ENCODE measurements at regions not wholly inside any gene's neighbourhood (a gene's known extent, or its start where the extent isn't known, plus 50 kb on each side); places are given as distances from the start of the nearest gene placed in this dataset.
"Not testable (repeated sequence)": the region's sequence is repeated elsewhere in the genome, so short reads cannot be mapped to it uniquely, and the experiment has no call there.

DNA sequence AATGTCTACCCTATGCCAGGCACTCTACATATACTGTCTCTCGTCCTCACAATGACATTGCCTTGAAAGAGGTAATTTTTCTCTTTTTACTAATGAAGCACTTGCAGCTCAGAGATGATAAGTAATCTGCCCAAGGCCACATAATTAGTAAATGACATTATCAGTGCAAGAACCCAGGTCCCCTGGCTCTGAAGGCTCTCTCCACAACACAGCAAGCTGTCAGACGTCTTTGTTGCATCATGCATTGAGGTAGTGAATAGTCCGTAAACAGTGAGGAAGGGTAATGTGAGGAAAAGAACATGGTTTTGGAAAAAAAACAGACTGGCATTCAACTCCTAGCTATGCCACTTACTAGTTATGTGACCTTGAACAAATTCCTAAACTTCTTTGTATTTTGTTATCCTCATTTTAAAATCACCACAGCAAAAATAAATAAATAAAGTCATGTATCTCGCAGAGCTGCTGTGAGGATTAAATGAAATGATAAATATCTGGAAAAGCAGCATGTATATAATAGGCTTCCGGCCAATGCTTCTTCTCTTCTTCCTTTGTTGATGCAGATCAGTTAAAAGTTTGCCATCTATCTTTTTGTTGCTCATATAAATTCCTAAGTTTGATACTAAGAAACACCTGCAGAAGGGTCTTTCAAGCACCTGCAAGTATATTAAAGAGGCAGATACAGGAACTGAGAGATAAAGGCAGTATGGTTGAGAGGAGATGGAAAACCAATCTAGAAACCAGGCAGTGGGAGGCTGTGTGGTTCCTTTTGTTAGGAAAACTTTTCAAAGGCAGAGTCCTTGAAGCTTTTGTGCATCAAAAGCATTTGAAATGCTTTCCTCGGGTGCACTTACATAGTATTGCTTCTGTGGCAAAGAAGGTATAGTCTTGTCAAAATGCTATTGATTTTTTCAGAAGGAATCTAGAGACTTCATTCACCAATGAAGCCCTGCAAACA, 82.8 kb downstream of the BTG1 start:
- no peaks in the 10 kb centered on the region for H3K9me3 ChIP-seq (ENCODE audit: insufficient read depth, low read length)
- peaks cover 42% of the 10 kb centered on the region for H3K79me2 ChIP-seq (ENCODE audit: low read length)
- peak overlapping the region; percentile 87 for H3K27ac ChIP-seq (ENCODE audit: low read length)
- H2AFZ ChIP-seq (ENCODE audit: low read depth, low read length), result no peak overlapping the region
- H3K27me3 ChIP-seq (ENCODE audit: low read depth, low read length), result no peaks in the 10 kb centered on the region
- peak overlapping the region; percentile 28; the same call in 1 of the 2 replicates for H3K9ac ChIP-seq (ENCODE audit: low read length)
- peak overlapping the region; percentile 40 for H3K4me3 ChIP-seq (ENCODE audit: low read length)
- peak overlapping the region; percentile 62 for H3K4me2 ChIP-seq (ENCODE audit: low read length)
- no peaks in the 10 kb centered on the region for H4K20me1 ChIP-seq (ENCODE audit: insufficient read depth, low read length)
- TF ChIP-seq, protein P1, sequence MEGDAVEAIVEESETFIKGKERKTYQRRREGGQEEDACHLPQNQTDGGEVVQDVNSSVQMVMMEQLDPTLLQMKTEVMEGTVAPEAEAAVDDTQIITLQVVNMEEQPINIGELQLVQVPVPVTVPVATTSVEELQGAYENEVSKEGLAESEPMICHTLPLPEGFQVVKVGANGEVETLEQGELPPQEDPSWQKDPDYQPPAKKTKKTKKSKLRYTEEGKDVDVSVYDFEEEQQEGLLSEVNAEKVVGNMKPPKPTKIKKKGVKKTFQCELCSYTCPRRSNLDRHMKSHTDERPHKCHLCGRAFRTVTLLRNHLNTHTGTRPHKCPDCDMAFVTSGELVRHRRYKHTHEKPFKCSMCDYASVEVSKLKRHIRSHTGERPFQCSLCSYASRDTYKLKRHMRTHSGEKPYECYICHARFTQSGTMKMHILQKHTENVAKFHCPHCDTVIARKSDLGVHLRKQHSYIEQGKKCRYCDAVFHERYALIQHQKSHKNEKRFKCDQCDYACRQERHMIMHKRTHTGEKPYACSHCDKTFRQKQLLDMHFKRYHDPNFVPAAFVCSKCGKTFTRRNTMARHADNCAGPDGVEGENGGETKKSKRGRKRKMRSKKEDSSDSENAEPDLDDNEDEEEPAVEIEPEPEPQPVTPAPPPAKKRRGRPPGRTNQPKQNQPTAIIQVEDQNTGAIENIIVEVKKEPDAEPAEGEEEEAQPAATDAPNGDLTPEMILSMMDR (IDR thresholded peaks at IDR 0.05; ENCODE audit: low read depth, low read length), result no peak
- TF ChIP-seq EZH2phosphoT487 (IDR thresholded peaks at IDR 0.05; ENCODE audit: low read depth), result no peak
- peaks cover 22% of the 10 kb centered on the region for H3K36me3 ChIP-seq (replicated peaks; ENCODE audit: low read depth, low read length)
- peaks cover 82% of the 10 kb centered on the region for H3K4me1 ChIP-seq (ENCODE audit: low read length)

DNA sequence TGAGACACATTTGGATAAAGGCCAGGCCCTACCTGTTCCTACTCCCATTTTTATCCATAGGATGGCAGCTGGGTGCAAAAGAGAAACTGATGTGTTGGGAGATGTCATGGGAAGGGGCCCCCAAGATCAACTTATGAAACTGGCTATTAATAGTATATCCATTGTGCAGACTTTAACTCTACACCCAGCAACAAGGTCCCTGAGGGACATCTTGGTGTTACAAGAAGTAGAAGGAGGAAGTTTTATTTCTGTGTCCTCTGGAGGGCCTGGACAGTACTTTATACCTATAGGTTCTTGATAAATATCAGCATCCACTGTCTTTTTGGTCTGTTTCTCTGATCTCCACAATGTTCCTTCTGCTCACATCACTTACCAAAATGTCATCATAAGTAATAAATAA, 84.6 kb downstream of the BTG1 start:
- H3K36me3 ChIP-seq (replicated peaks; ENCODE audit: low read depth, low read length), result peaks cover 22% of the 10 kb centered on the region
- TF ChIP-seq, protein P1 (IDR thresholded peaks at IDR 0.05; ENCODE audit: low read depth, low read length), result no peak
- TF ChIP-seq EZH2phosphoT487 (IDR thresholded peaks at IDR 0.05; ENCODE audit: low read depth), result no peak
- H3K4me1 ChIP-seq (ENCODE audit: low read length), result peaks cover 80% of the 10 kb centered on the region
- no peak overlapping the region for H3K27ac ChIP-seq (ENCODE audit: low read length)
- peaks cover 42% of the 10 kb centered on the region for H3K79me2 ChIP-seq (ENCODE audit: low read length)
- H2AFZ ChIP-seq (ENCODE audit: low read depth, low read length), result no peak overlapping the region
- no peak overlapping the region for H3K9ac ChIP-seq (ENCODE audit: low read length)
- H3K27me3 ChIP-seq (ENCODE audit: low read depth, low read length), result no peaks in the 10 kb centered on the region
- H3K4me2 ChIP-seq (ENCODE audit: low read length), result peak overlapping the region; percentile 62; the same call in 1 of the 2 replicates
- no peaks in the 10 kb centered on the region for H3K9me3 ChIP-seq (ENCODE audit: insufficient read depth, low read length)
- no peaks in the 10 kb centered on the region for H4K20me1 ChIP-seq (ENCODE audit: insufficient read depth, low read length)
- H3K4me3 ChIP-seq (ENCODE audit: low read length), result no peak overlapping the region

DNA sequence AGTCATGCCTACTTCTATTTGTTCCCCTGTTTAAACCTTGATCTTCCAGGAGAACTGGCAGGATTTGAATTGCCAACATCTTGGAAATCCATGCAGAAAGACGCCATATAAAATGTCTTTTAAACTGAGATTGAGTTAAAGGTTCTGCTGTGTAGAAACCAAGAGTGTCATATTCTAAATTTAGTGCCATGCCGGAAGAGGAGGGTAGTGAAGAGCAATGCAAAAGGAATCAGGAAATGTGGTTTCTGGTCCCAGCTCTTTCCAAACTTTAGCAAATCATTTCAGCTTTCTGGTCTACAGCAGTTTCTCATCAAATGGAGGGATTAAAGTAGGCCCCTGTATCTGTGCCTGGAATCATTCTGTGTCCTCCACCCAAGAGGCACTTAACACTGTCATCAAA, 85.7 kb downstream of the BTG1 start:
- H3K9ac ChIP-seq (ENCODE audit: low read length), result no peak overlapping the region

DNA sequence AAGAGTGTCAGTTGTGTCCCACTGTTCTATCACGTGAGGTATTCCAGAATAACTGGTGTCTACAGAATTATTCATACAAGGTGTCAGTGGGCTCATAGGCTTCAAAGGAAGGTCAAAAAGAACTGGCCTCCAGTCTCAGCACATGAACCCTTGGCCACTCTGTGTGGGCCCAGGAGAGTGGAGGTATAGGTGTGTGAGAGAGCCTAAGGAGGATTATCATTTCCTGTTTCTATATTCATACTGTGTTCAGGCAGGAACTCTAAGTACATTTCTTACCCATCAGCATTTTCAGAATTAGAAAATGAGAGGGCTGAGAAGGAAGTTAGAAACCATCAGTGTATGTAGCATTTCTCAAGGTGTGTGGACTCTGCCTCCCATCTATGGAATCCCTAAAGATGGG, 87.0 kb downstream of the BTG1 start:
- Histone ChIP-seq H3K4me3 (ENCODE audit: low read length) (no peak overlapping the region; the same call in 1 of the 2 replicates), H2AFZ (ENCODE audit: low read depth, low read length) (no peak overlapping the region), H3K4me2 (ENCODE audit: low read length) (peak overlapping the region; percentile 46), H4K20me1 (ENCODE audit: insufficient read depth, low read length) (no peaks in the 10 kb centered on the region), H3K36me3 (replicated peaks; ENCODE audit: low read depth, low read length) (peaks cover 22% of the 10 kb centered on the region), H3K27ac (ENCODE audit: low read length) (peak overlapping the region; percentile 80), H3K79me2 (ENCODE audit: low read length) (peaks cover 36% of the 10 kb centered on the region), H3K4me1 (ENCODE audit: low read length) (peaks cover 71% of the 10 kb centered on the region), H3K9ac (ENCODE audit: low read length) (peak overlapping the region; percentile 30; the same call in 1 of the 2 replicates), H3K9me3 (ENCODE audit: insufficient read depth, low read length) (no peaks in the 10 kb centered on the region), H3K27me3 (ENCODE audit: low read depth, low read length) (no peaks in the 10 kb centered on the region)
- TF ChIP-seq EZH2phosphoT487 (IDR thresholded peaks at IDR 0.05; ENCODE audit: low read depth), result no peak
- TF ChIP-seq, protein P1 (IDR thresholded peaks at IDR 0.05; ENCODE audit: low read depth, low read length), result no peak

More for the DNA sequence above, 85.7 kb downstream of the BTG1 start:
- peaks cover 46% of the 10 kb centered on the region for H3K79me2 ChIP-seq (ENCODE audit: low read length)
- H3K4me2 ChIP-seq (ENCODE audit: low read length), result peak overlapping the region; percentile 16
- no peak overlapping the region for H2AFZ ChIP-seq (ENCODE audit: low read depth, low read length)
- H3K36me3 ChIP-seq (replicated peaks; ENCODE audit: low read depth, low read length), result peaks cover 22% of the 10 kb centered on the region
- TF ChIP-seq, protein P1 (IDR thresholded peaks at IDR 0.05; ENCODE audit: low read depth, low read length), result no peak
- TF ChIP-seq EZH2phosphoT487 (IDR thresholded peaks at IDR 0.05; ENCODE audit: low read depth), result no peak
- H3K4me1 ChIP-seq (ENCODE audit: low read length), result peaks cover 81% of the 10 kb centered on the region
- no peaks in the 10 kb centered on the region for H3K27me3 ChIP-seq (ENCODE audit: low read depth, low read length)
- peak overlapping the region; percentile 80; the same call in 1 of the 2 replicates for H3K27ac ChIP-seq (ENCODE audit: low read length)
- no peaks in the 10 kb centered on the region for H4K20me1 ChIP-seq (ENCODE audit: insufficient read depth, low read length)
- H3K4me3 ChIP-seq (ENCODE audit: low read length), result no peak overlapping the region
- H3K9me3 ChIP-seq (ENCODE audit: insufficient read depth, low read length), result no peaks in the 10 kb centered on the region

DNA sequence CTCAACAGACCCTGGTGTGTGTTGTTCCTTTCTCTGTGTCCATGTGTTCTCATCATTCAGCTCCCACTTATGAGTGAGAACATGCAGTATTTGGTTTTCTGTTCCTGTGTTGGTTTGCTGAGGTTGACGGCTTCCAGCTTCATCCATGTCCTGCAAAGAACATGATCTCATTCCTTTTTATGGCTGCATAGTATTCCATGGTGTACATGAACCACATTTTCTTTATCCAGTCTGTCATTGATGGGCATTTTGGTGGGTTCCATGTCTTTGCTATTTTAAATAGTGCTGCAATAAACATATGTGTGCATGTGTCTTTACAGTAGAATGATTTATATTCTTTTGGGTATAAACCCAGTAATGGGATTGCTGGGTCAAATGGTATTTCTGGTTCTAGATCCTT, 88.9 kb downstream of the BTG1 start:
- H3K4me3 ChIP-seq (ENCODE audit: low read length); H3K9me3 ChIP-seq (ENCODE audit: insufficient read depth, low read length); H4K20me1 ChIP-seq (ENCODE audit: insufficient read depth, low read length); H3K4me2 ChIP-seq (ENCODE audit: low read length); H2AFZ ChIP-seq (ENCODE audit: low read depth, low read length); H3K27ac ChIP-seq (ENCODE audit: low read length); H3K27me3 ChIP-seq (ENCODE audit: low read depth, low read length); H3K9ac ChIP-seq (ENCODE audit: low read length): not testable (repeated sequence)
- Histone ChIP-seq H3K79me2 (ENCODE audit: low read length) (peaks cover 27% of the 10 kb centered on the region), H3K36me3 (replicated peaks; ENCODE audit: low read depth, low read length) (peaks cover 22% of the 10 kb centered on the region), H3K4me1 (ENCODE audit: low read length) (peaks cover 57% of the 10 kb centered on the region)

Data from OCI-LY3 (cell line).